WERI-Rb-1 (cell line): ENCODE measurements at regions not wholly inside any gene's neighbourhood (a gene's known extent, or its start where the extent isn't known, plus 50 kb on each side); places are given as distances from the start of the nearest gene placed in this dataset.
A peak's percentile ranks its signal among the peaks of the same experiment; 100 is the strongest.

Experiments
- DNase-seq: peaks from one replicate; pipeline ENCODE4 v3.0.0-alpha.2; 2020
- H3K27ac ChIP-seq: fragments of 250-450 bp; sonication (Bioruptor Pico); 2 replicates; pipeline ENCODE4 v1.5.1; 2020; ENCODE audit warnings: mild to moderate bottlenecking, moderate library complexity
- H3K27me3 ChIP-seq: fragments of 250-450 bp; sonication (Bioruptor Pico); 2 replicates; pipeline ENCODE4 v1.5.1; 2021; ENCODE audit warnings: mild to moderate bottlenecking, low read depth, moderate library complexity; ENCODE audit not compliant: insufficient read depth, severe bottlenecking
- H3K36me3 ChIP-seq: fragments of 250-450 bp; sonication (Bioruptor Pico); 2 replicates; pipeline ENCODE4 v1.5.1; 2020; ENCODE audit warnings: mild to moderate bottlenecking, moderate library complexity
- H3K4me3 ChIP-seq: 2 replicates; pipeline ENCODE4 v1.5.1; 2011; ENCODE audit warnings: low read depth, mild to moderate bottlenecking, control low read depth, low read length
- H3K9me3 ChIP-seq: fragments of 250-450 bp; sonication (Bioruptor Pico); 2 replicates; pipeline ENCODE4 v1.5.1; 2021; ENCODE audit warnings: mild to moderate bottlenecking, moderate library complexity; ENCODE audit not compliant: severe bottlenecking
- TF ChIP-seq, protein P1 (sequence below): IDR thresholded peaks from 2 replicates; pipeline ENCODE4 v1.5.1; 2011; ENCODE audit warnings: low read depth, mild to moderate bottlenecking, control low read depth, inconsistent platforms, low read length

DNA sequence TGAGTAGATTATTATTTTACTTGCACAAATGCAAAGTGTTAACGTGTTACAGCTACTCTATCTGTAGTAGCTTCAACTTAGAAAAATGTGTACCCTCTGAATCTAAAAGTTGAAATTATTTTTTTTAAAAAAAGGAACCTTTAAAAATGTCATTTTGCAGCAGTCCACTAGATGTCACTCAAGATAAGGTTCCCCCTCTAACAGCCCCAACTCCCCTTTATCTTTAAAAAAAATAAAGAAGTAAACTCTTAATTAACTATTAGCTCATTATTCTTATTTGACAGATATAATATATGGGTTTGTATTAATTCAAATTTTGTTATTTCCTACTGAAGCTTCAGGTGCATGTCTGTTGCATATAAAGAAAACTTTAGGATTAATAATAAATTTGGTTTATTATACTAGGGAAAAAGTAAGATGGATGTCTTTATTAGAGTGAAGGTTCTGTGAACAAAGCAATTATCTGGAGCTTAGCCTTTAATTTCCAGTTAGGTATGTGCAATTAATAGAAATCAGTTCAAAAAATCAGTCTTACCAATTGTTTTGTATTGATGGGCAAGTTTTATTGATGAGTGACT is 288.5 kb downstream of the VGLL3 start:
- TF ChIP-seq, protein P1, sequence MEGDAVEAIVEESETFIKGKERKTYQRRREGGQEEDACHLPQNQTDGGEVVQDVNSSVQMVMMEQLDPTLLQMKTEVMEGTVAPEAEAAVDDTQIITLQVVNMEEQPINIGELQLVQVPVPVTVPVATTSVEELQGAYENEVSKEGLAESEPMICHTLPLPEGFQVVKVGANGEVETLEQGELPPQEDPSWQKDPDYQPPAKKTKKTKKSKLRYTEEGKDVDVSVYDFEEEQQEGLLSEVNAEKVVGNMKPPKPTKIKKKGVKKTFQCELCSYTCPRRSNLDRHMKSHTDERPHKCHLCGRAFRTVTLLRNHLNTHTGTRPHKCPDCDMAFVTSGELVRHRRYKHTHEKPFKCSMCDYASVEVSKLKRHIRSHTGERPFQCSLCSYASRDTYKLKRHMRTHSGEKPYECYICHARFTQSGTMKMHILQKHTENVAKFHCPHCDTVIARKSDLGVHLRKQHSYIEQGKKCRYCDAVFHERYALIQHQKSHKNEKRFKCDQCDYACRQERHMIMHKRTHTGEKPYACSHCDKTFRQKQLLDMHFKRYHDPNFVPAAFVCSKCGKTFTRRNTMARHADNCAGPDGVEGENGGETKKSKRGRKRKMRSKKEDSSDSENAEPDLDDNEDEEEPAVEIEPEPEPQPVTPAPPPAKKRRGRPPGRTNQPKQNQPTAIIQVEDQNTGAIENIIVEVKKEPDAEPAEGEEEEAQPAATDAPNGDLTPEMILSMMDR: 0 out of 2 replicates have a peak, but pooled peaks have one; percentile 12
- Histone ChIP-seq H3K4me3 (no peak overlapping the region), H3K9me3 (no peaks in the 10 kb centered on the region), H3K27ac (no peak overlapping the region), H3K36me3 (no peaks in the 10 kb centered on the region), H3K27me3 (no peaks in the 10 kb centered on the region)
- DNase-seq: no peak

DNA sequence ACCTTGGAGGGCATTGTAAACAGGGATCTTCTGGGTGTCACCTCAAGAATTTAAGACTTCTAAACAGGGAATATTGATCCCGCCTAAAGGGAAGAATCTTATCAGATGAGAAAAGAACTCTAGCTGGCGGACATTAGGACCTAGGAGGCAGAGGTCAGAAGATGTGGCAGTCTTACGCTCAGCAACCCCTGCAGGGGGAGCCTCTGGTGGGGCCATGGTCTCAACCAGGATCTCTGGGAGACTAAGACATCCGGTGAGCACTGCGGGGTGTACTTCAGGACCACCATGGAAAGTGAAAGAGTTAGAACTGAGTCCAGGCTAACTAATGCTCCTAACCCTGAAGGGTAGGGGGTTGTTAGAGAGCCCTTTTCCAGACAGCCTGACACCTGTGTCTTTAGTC is 295.2 kb downstream of the VGLL3 start:
- Histone ChIP-seq H3K27ac (no peak overlapping the region), H3K36me3 (no peaks in the 10 kb centered on the region), H3K27me3 (no peaks in the 10 kb centered on the region), H3K4me3 (no peak overlapping the region), H3K9me3 (no peaks in the 10 kb centered on the region)
- DNase-seq: no peak
- TF ChIP-seq, protein P1: peak; percentile 16; the same call in 1 of the 2 replicates

DNA sequence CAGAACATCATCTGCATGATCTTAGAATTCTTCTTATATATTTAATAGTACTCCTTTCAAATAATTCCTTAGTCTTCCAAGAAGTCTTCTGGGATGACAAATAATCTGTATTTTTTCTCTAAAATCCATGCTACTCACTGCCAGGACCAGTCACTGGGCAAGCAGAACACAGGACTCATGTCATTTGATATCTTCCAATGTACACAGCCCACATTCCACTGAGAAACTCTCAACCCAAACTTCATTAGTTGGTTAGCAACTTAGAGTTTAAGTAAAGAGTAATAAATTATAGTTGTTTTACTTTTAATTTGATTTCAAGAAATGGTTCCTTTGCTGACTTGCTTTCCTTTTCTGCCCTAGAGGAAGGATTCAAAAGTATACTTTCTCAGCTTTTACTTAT is 317.0 kb downstream of the VGLL3 start:
- no peak overlapping the region for H3K4me3 ChIP-seq
- no peak for DNase-seq
- TF ChIP-seq, protein P1: no peak
- H3K27ac ChIP-seq: no peak overlapping the region
- H3K27me3 ChIP-seq: no peaks in the 10 kb centered on the region
- H3K9me3 ChIP-seq: no peaks in the 10 kb centered on the region
- no peaks in the 10 kb centered on the region for H3K36me3 ChIP-seq

DNA sequence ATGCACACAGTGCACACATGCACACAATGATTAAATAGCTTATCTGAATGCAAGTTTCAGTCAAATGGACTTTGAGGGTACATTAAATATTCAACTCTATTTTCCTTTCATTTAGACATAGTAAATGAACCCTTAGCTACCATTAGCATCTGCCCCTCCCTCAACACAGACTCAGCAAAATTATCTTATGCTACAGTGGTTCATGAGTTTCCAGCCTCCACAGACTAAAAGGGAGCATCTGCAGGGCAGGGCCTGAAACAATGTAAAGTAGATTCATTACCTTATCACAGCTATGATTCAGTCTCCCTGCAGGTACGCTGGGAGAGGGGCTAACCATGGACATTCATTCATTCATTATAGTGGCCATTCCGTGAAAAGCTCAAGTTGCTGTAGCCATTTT is 329.1 kb downstream of the VGLL3 start:
- DNase-seq: no peak
- Histone ChIP-seq H3K9me3 (no peaks in the 10 kb centered on the region), H3K4me3 (no peak overlapping the region), H3K36me3 (no peaks in the 10 kb centered on the region), H3K27me3 (no peaks in the 10 kb centered on the region), H3K27ac (no peak overlapping the region)
- TF ChIP-seq, protein P1: no peak

DNA sequence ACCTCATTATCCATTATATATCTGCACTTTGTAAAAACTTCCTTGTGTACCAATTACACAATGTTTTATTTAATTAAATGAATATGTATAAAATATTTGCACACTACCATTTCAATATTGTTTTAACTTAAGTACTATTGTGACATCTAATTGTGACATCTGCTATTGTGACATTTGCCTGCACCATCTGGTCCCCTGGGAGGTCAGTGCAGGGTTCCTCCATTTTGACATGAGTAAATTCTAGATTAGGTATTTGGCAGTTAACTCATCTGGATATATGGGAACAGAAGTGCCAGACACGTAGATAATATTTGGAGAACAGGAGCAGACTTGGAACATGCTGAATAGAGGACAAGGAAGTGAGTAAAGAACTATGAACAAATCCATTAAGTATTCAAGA is 332.1 kb downstream of the VGLL3 start:
- no peaks in the 10 kb centered on the region for H3K36me3 ChIP-seq

More for the DNA sequence above, 332.1 kb downstream of the VGLL3 start:
- Histone ChIP-seq H3K27ac (no peak overlapping the region), H3K9me3 (no peaks in the 10 kb centered on the region), H3K4me3 (no peak overlapping the region), H3K27me3 (no peaks in the 10 kb centered on the region)
- DNase-seq: no peak
- TF ChIP-seq, protein P1: no peak
